GM12891 (cell line): ENCODE measurements at regions not wholly inside any gene's neighbourhood (a gene's known extent, or its start where the extent isn't known, plus 50 kb on each side); places are given as distances from the start of the nearest gene placed in this dataset.

Source experiments
- DNase-seq: peaks from one replicate; pipeline ENCODE4 v3.0.0; 2011; ENCODE audit warnings: low spot score; ENCODE audit not compliant: insufficient read length
- FAIRE-seq: peaks from 2 replicates; lab custom pipeline; 2011; peaks lifted over from hg19 to GRCh38; lab: Jason Lieb, UNC
- PAX5 ChIP-seq: IDR thresholded peaks from 2 replicates; pipeline ENCODE4 v1.6.1; 2011; ENCODE audit warnings: low read length, moderate library complexity, mild to moderate bottlenecking; ENCODE audit not compliant: insufficient read depth, severe bottlenecking
- POLR2A ChIP-seq: IDR thresholded peaks from 2 replicates; pipeline ENCODE4 v1.6.1; 2011; ENCODE audit warnings: low read depth, low read length, control low read depth
- POLR2AphosphoS5 ChIP-seq: IDR thresholded peaks from 2 replicates; pipeline ENCODE4 v1.6.1; 2011; ENCODE audit warnings: low read depth, low read length, control low read depth
- POU2F2 ChIP-seq: IDR thresholded peaks from 2 replicates; pipeline ENCODE4 v1.6.1; 2011; ENCODE audit warnings: low read depth, mild to moderate bottlenecking, control low read depth, low read length, moderate library complexity
- SPI1 ChIP-seq: IDR thresholded peaks from 2 replicates; pipeline ENCODE4 v1.6.1; 2011; ENCODE audit warnings: low read depth, low read length, control low read depth
- TAF1 ChIP-seq: IDR thresholded peaks from 2 replicates; pipeline ENCODE4 v1.6.1; 2011; ENCODE audit warnings: low read depth, low read length, control low read depth

DNA sequence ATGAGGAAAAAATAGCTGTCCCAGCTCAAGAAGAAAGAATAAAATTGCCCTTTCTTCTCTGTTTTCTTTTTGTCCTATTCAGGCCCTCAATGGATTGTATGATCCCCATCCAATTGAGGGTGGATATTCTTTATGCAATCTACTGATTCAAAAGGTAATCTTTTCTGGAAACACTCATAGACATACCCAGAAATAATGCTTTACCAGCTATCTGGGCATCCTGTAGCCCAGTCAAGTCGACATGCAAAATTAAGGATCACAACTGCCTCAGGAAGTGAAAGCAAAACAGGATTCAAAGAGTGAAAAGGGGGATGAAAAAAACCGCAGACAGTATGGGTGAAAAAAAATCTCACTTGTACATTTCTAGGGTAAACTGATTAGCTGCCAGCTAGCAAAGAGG, 410.1 kb downstream of the TBC1D32 start:
- DNase-seq: no peak
- TF ChIP-seq POLR2A (no peak), POLR2AphosphoS5 (no peak), POU2F2 (no peak), PAX5 (no peak), TAF1 (no peak), SPI1 (no peak)
- no peak for FAIRE-seq

DNA sequence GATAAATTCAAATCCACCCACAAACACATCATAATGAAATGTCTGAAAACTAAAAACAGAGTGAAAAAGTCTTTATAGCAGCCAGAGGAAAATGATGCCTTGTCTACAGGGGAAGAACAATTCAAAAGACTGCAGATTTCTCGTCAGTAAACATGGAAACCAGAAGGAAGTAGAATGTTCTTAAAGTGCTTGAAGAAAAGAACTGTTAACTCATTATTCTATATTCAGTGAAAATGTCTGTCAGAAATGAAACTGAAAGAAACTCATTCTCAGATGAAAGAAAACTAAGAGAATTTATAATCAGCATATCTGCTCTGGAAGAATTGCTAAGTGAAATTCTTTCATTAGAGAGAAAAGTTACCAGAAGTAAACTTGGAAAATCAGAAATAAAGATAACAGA, 416.1 kb downstream of the TBC1D32 start:
- no peak for DNase-seq
- TF ChIP-seq SPI1 (no peak), TAF1 (no peak), POLR2AphosphoS5 (no peak), PAX5 (no peak)
- no peak for FAIRE-seq

DNA sequence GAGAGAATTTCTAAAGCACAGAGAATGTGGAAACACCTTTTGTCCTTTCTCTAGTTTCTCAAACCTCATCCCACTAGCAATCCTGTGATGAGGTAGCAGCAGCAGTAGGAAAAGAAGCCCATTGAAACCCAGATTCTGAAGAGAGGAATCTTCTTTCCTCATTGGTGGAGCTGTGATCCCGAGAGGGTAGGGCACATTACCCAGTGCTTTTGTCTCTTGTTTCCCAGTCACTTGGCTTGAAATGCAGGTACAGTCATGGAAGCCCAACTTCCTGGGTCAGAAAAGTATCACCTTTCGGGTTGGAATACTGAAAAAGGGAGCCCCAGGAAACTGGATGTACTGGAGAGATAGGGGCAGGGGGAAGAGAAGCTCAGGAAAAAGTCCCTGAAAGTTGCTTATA, 417.4 kb downstream of the TBC1D32 start:
- TF ChIP-seq TAF1 (no peak), PAX5 (no peak), POLR2A (no peak), SPI1 (no peak), POLR2AphosphoS5 (no peak), POU2F2 (no peak)
- no peak for FAIRE-seq

DNA sequence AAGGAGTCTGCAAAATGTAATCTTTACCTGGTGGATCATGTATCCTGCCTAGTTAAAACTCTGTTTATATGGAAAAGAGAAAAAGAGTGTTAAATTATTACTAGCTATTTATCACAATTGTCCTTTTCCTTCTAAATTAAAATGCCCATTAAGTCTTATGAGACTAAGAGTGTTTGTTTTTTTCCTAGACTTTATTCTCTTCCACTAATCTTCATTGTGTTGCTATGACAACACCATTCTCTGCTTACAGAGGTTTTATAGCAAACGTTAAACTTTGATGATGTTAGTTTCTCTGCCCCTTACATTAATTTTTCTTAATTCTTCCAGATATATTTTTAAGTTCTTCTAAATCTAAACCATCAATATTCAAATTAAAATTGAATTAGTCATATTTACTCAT, 420.8 kb downstream of the TBC1D32 start:
- DNase-seq: no peak
- FAIRE-seq: no peak
- no peak for TF ChIP-seq TAF1
- no peak for TF ChIP-seq SPI1
- no peak for TF ChIP-seq POLR2AphosphoS5
- TF ChIP-seq POLR2A: no peak
- TF ChIP-seq POU2F2: no peak
- no peak for TF ChIP-seq PAX5

More for the DNA sequence above, 417.4 kb downstream of the TBC1D32 start:
- no peak for DNase-seq

DNA sequence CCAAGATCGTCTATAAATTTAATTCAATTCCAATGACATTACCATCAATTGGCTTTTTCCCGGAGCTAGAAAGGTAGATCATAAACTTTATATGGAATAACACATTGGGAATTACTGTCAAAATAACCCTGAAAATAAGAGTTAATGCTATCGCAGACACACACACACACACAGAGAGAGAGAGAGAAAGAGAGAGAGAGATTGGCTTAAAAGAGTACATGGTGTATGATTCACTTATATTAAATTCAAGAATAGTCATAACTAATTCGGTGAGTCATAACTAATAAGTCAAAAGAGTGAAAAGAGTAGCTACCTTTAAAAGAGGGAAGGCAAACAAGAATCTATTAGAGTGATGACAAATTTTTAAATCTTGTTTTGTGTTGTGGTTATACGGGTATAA, 425.5 kb downstream of the TBC1D32 start:
- DNase-seq (no peak), FAIRE-seq (no peak)
- no peak for TF ChIP-seq POLR2AphosphoS5
- no peak for TF ChIP-seq PAX5
- TF ChIP-seq POLR2A: no peak
- TF ChIP-seq POU2F2: no peak
- TF ChIP-seq TAF1: no peak
- TF ChIP-seq SPI1: no peak

DNA sequence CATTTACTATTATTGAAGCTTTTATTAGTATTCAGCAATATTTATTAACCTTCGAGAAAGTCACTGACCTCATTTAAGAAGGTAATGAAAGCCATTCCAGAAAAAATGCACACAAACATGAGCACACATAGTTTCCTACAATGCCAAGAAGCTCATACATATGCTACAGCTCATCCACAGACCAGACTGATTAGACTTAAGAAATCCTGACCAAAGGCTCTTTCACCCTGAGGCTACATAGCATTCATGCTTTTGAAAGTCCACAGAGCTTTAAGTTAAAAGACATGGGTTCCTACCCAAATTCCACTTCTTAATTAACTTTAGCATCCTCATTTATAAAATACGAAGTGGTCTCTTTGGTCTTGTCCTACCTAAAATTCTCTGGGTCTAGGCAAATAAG, 430.4 kb downstream of the TBC1D32 start:
- FAIRE-seq: no peak
- TF ChIP-seq POLR2AphosphoS5 (no peak), POLR2A (no peak), SPI1 (no peak), POU2F2 (no peak), PAX5 (no peak), TAF1 (no peak)

DNA sequence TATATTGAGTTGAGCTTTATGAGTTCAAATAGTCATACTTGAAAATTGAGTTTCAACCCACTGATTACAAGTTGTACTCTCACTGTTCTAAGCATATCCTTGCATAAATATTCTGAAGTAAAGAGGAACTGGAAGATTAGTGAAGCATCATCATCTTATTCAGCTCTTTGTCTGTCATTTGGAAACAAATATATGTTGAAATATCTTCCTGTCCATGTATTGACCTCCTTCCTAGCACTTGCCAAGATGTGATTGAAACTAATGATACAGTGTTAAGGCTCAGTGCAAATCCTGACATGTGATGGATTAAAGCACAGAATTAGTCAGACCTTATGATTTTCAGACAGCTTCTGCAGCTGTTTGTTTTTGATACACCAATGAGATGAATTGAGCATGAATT, 434.3 kb downstream of the TBC1D32 start:
- TF ChIP-seq SPI1: peak; percentile 64
- TF ChIP-seq PAX5: no peak
- FAIRE-seq (no peak), DNase-seq (no peak)

More for the DNA sequence above, 430.4 kb downstream of the TBC1D32 start:
- no peak for DNase-seq

DNA sequence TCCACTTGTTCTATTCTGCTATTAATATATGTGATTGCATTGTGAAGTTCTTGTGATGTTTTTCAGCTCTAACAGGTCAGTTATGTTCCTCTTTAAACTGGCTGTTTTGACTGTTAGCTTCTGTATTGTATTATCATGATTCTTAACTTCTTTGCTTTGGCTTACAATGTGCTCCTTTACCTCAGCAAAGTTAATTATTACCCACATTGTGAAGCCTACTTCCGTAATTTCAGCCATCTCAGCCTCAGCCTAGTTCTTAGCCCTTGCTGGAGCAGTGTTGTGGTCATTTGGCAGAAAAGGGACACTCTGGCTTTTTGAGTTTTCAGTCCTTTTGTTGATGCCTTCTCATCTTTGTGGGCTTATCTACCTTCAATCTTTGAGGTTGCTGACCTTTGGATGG, 440.2 kb downstream of the TBC1D32 start:
- DNase-seq (no peak), FAIRE-seq (no peak)
- TF ChIP-seq POU2F2: no peak
- no peak for TF ChIP-seq POLR2AphosphoS5
- no peak for TF ChIP-seq SPI1
- TF ChIP-seq TAF1: no peak
- TF ChIP-seq PAX5: no peak
- no peak for TF ChIP-seq POLR2A

DNA sequence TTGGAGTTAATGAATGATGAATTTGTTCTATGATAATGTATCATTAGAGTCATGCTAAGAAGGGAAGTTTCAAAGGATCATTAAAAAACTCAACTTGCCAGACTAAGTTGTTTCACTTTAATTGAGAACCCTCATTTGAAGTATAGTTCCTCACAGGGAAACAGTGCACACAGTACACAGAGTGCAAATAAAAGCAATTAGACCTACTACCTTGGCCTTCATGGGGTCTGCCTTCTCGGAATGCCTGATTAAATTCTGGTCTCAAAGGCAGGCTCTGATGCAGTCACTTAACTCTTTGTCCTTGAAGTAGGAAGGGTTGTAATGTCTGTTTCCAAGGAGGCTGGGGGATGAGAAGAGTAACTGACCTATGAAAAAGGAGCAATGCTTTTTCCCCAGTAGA, 457.3 kb downstream of the TBC1D32 start:
- no peak for DNase-seq
- FAIRE-seq: no peak
- TF ChIP-seq POU2F2: no peak
- no peak for TF ChIP-seq SPI1
- no peak for TF ChIP-seq POLR2A

DNA sequence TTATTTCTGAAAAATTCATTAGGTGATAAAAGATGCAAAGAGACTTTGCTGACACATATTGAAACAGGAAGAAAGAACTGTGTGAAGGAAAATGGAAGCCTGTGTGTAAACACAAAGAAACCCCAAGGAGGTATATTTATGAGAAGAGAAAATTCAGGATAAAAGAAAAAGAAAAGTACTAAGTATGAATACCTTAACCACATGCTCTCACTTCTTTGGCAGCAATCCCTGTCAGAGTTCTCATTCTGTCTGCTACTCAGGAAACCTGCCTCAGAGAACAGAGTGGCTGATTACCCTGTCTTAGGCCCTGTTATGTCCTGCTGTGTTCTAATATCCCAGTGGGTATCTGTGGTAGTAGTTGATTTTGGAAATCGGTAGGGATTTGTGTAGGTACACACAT, 457.9 kb downstream of the TBC1D32 start:
- DNase-seq (no peak), FAIRE-seq (no peak)
- TF ChIP-seq SPI1 (no peak), TAF1 (no peak), POLR2A (no peak), POU2F2 (no peak), PAX5 (no peak)
